ENCODE measurements at regions not wholly inside any gene's neighbourhood (a gene's known extent, or its start where the extent isn't known, plus 50 kb on each side); places are given as distances from the start of the nearest gene placed in this dataset.

- Histone ChIP-seq H3K27me3 (ENCODE audit: control insufficient read depth, insufficient read depth, low read length) (no peaks in the 10 kb centered on the region), H3K4me3 (ENCODE audit: insufficient read depth, low read depth, low read length) (no peak overlapping the region), H3K36me3 (replicated peaks; ENCODE audit: control insufficient read depth, insufficient read depth, low read length) (no peaks in the 10 kb centered on the region)
- peak; percentile 7 for DNase-seq
These were observed 105.3 kb upstream of the RTL1 start for GRCh38 chr14:101008631-101009336.

GRCh38 chr14:101009531-101009930, 106.0 kb upstream of the RTL1 start:
- Histone ChIP-seq H3K27me3 (ENCODE audit: control insufficient read depth, insufficient read depth, low read length) (no peaks in the 10 kb centered on the region), H3K4me3 (ENCODE audit: insufficient read depth, low read depth, low read length) (no peak overlapping the region), H3K36me3 (replicated peaks; ENCODE audit: control insufficient read depth, insufficient read depth, low read length) (no peaks in the 10 kb centered on the region)
- no peak for DNase-seq

- Histone ChIP-seq H3K4me3 (ENCODE audit: insufficient read depth, low read depth, low read length) (no peak overlapping the region), H3K27me3 (ENCODE audit: control insufficient read depth, insufficient read depth, low read length) (no peaks in the 10 kb centered on the region), H3K36me3 (replicated peaks; ENCODE audit: control insufficient read depth, insufficient read depth, low read length) (no peaks in the 10 kb centered on the region)
- DNase-seq = no peak
These were observed 106.8 kb upstream of the RTL1 start for GRCh38 chr14:101010293-101010692.

- no peaks in the 10 kb centered on the region for H3K27me3 ChIP-seq (ENCODE audit: control insufficient read depth, insufficient read depth, low read length)
- H3K36me3 ChIP-seq (replicated peaks; ENCODE audit: control insufficient read depth, insufficient read depth, low read length) = no peaks in the 10 kb centered on the region
- no peak overlapping the region for H3K4me3 ChIP-seq (ENCODE audit: insufficient read depth, low read depth, low read length)
- no peak for DNase-seq
These were observed 107.3 kb upstream of the RTL1 start for GRCh38 chr14:101010835-101011234.

GRCh38 chr14:101017209-101017608, 113.7 kb upstream of the RTL1 start:
- peak; percentile 10 for DNase-seq
- no peak overlapping the region for H3K4me3 ChIP-seq (ENCODE audit: insufficient read depth, low read depth, low read length)
- H3K36me3 ChIP-seq (replicated peaks; ENCODE audit: control insufficient read depth, insufficient read depth, low read length) = no peaks in the 10 kb centered on the region
- H3K27me3 ChIP-seq (ENCODE audit: control insufficient read depth, insufficient read depth, low read length) = no peaks in the 10 kb centered on the region

GRCh38 chr14:101017806-101018560, 114.5 kb upstream of the RTL1 start:
- DNase-seq = peak; percentile 8
- Histone ChIP-seq H3K36me3 (replicated peaks; ENCODE audit: control insufficient read depth, insufficient read depth, low read length) (no peaks in the 10 kb centered on the region), H3K27me3 (ENCODE audit: control insufficient read depth, insufficient read depth, low read length) (no peaks in the 10 kb centered on the region), H3K4me3 (ENCODE audit: insufficient read depth, low read depth, low read length) (no peak overlapping the region)

- Histone ChIP-seq H3K27me3 (ENCODE audit: control insufficient read depth, insufficient read depth, low read length) (no peaks in the 10 kb centered on the region), H3K36me3 (replicated peaks; ENCODE audit: control insufficient read depth, insufficient read depth, low read length) (no peaks in the 10 kb centered on the region), H3K4me3 (ENCODE audit: insufficient read depth, low read depth, low read length) (no peak overlapping the region)
- peak; percentile 10 for DNase-seq
These were observed 115.2 kb upstream of the RTL1 start for GRCh38 chr14:101018561-101019290.

GRCh38 chr14:101019541-101019940, 116.0 kb upstream of the RTL1 start:
- Histone ChIP-seq H3K27me3 (ENCODE audit: control insufficient read depth, insufficient read depth, low read length) (no peaks in the 10 kb centered on the region), H3K4me3 (ENCODE audit: insufficient read depth, low read depth, low read length) (no peak overlapping the region), H3K36me3 (replicated peaks; ENCODE audit: control insufficient read depth, insufficient read depth, low read length) (no peaks in the 10 kb centered on the region)
- no peak for DNase-seq

- H3K4me3 ChIP-seq (ENCODE audit: insufficient read depth, low read depth, low read length) = no peak overlapping the region
- H3K27me3 ChIP-seq (ENCODE audit: control insufficient read depth, insufficient read depth, low read length) = no peaks in the 10 kb centered on the region
- H3K36me3 ChIP-seq (replicated peaks; ENCODE audit: control insufficient read depth, insufficient read depth, low read length) = no peaks in the 10 kb centered on the region
- DNase-seq = no peak
These were observed 116.6 kb upstream of the RTL1 start for GRCh38 chr14:101019990-101020710.

- Histone ChIP-seq H3K36me3 (replicated peaks; ENCODE audit: control insufficient read depth, insufficient read depth, low read length) (no peaks in the 10 kb centered on the region), H3K27me3 (ENCODE audit: control insufficient read depth, insufficient read depth, low read length) (no peaks in the 10 kb centered on the region), H3K4me3 (ENCODE audit: insufficient read depth, low read depth, low read length) (no peak overlapping the region)
- DNase-seq = no peak
These were observed 117.4 kb upstream of the RTL1 start for GRCh38 chr14:101020834-101021370.

- no peaks in the 10 kb centered on the region for H3K27me3 ChIP-seq (ENCODE audit: control insufficient read depth, insufficient read depth, low read length)
- no peak overlapping the region for H3K4me3 ChIP-seq (ENCODE audit: insufficient read depth, low read depth, low read length)
- no peak for DNase-seq
- H3K36me3 ChIP-seq (replicated peaks; ENCODE audit: control insufficient read depth, insufficient read depth, low read length) = no peaks in the 10 kb centered on the region
These were observed 118.6 kb upstream of the RTL1 start for GRCh38 chr14:101022121-101022520.

- no peaks in the 10 kb centered on the region for H3K27me3 ChIP-seq (ENCODE audit: control insufficient read depth, insufficient read depth, low read length)
- H3K36me3 ChIP-seq (replicated peaks; ENCODE audit: control insufficient read depth, insufficient read depth, low read length) = no peaks in the 10 kb centered on the region
- DNase-seq = no peak
These were observed 119.5 kb upstream of the RTL1 start for GRCh38 chr14:101022916-101023435.

GRCh38 chr14:101024686-101025085, 121.2 kb upstream of the RTL1 start:
- Histone ChIP-seq H3K4me3 (ENCODE audit: insufficient read depth, low read depth, low read length) (no peak overlapping the region), H3K36me3 (replicated peaks; ENCODE audit: control insufficient read depth, insufficient read depth, low read length) (no peaks in the 10 kb centered on the region), H3K27me3 (ENCODE audit: control insufficient read depth, insufficient read depth, low read length) (no peaks in the 10 kb centered on the region)
- no peak for DNase-seq

More at GRCh38 chr14:101022916-101023435, 119.5 kb upstream of the RTL1 start:
- no peak overlapping the region for H3K4me3 ChIP-seq (ENCODE audit: insufficient read depth, low read depth, low read length)

GRCh38 chr14:101025131-101025530, 121.6 kb upstream of the RTL1 start:
- Histone ChIP-seq H3K27me3 (ENCODE audit: control insufficient read depth, insufficient read depth, low read length) (no peaks in the 10 kb centered on the region), H3K36me3 (replicated peaks; ENCODE audit: control insufficient read depth, insufficient read depth, low read length) (no peaks in the 10 kb centered on the region), H3K4me3 (ENCODE audit: insufficient read depth, low read depth, low read length) (no peak overlapping the region)
- DNase-seq = no peak
